Activated T-cell treated with anti-CD3 and anti-CD28 coated beads, Interleukin-2, amount 50 U/mL, for 72 hours (primary cell): ENCODE measurements at regions not wholly inside any gene's neighbourhood (a gene's known extent, or its start where the extent isn't known, plus 50 kb on each side); places are given as distances from the start of the nearest gene placed in this dataset.

Experiments used
- ATAC-seq, 2 donors: fragments of 150-1000 bp; cut with Tn5 transposase; replicated peaks in 1 of 2; 2 replicates each; pipeline ENCODE4 v1.10.0; 2021; ENCODE audit warnings: moderate library complexity in 2 of 2, mild to moderate bottlenecking in 1 of 2
- DNase-seq, 2 donors: peaks; one replicate each; pipeline ENCODE4 v3.0.0; 2021 to 2022; ENCODE audit warnings: mixed read lengths in 1 of 2
- H3K27ac Mint-ChIP-seq: one replicate; pipeline ENCODE4 v1.8.0; 2022; ENCODE audit warnings: mild to moderate bottlenecking, moderate library complexity, mixed read lengths
- H3K27me3 Mint-ChIP-seq: one replicate; pipeline ENCODE4 v1.8.0; 2022; ENCODE audit warnings: low read depth, mixed read lengths
- H3K36me3 Mint-ChIP-seq, 2 donors: one replicate each; pipeline ENCODE4 v1.8.0; 2022; ENCODE audit warnings: mixed read lengths in 2 of 2, mild to moderate bottlenecking in 1 of 2; ENCODE audit not compliant: insufficient read depth in 2 of 2
- H3K4me1 Mint-ChIP-seq: one replicate; pipeline ENCODE4 v1.8.0; 2022; ENCODE audit warnings: low read depth, mixed read lengths
- H3K4me3 Mint-ChIP-seq, 2 donors: one replicate each; pipeline ENCODE4 v1.8.0; 2022; ENCODE audit warnings: mild to moderate bottlenecking in 2 of 2, mixed read lengths in 2 of 2, moderate library complexity in 2 of 2
- H3K9me3 Mint-ChIP-seq, 2 donors: one replicate each; pipeline ENCODE4 v1.8.0; 2022; ENCODE audit warnings: mixed read lengths in 2 of 2

- DNase-seq = no peak
- Mint-ChIP-seq H3K4me1 (no peaks in the 10 kb centered on the region), H3K4me3 (no peak overlapping the region), H3K9me3 (no peaks in the 10 kb centered on the region), H3K27ac (no peak overlapping the region), H3K36me3 (no peaks in the 10 kb centered on the region), H3K27me3 (no peaks in the 10 kb centered on the region)
- no peak for ATAC-seq
Measured at GRCh38 chr5:114308017-114308416, 53.9 kb upstream of the KCNN2 start.

- no peaks in the 10 kb centered on the region for H3K4me1 Mint-ChIP-seq
Measured at GRCh38 chr5:114308508-114308907, 53.4 kb upstream of the KCNN2 start.

GRCh38 chr5:114310666-114311065 is 51.2 kb upstream of the KCNN2 start:
- Mint-ChIP-seq H3K9me3 (no peaks in the 10 kb centered on the region), H3K27ac (no peak overlapping the region), H3K36me3 (no peaks in the 10 kb centered on the region), H3K27me3 (no peaks in the 10 kb centered on the region), H3K4me1 (no peaks in the 10 kb centered on the region), H3K4me3 (no peak overlapping the region)
- ATAC-seq = no peak
- no peak for DNase-seq

More at GRCh38 chr5:114308508-114308907, 53.4 kb upstream of the KCNN2 start:
- Mint-ChIP-seq H3K27me3 (no peaks in the 10 kb centered on the region), H3K4me3 (no peak overlapping the region), H3K9me3 (no peaks in the 10 kb centered on the region), H3K36me3 (no peaks in the 10 kb centered on the region), H3K27ac (no peak overlapping the region)
- no peak for ATAC-seq
- DNase-seq = no peak

- H3K4me1 Mint-ChIP-seq = no peaks in the 10 kb centered on the region
- DNase-seq = no peak
- no peak overlapping the region for H3K4me3 Mint-ChIP-seq
- no peaks in the 10 kb centered on the region for H3K9me3 Mint-ChIP-seq
- no peak for ATAC-seq
- no peaks in the 10 kb centered on the region for H3K36me3 Mint-ChIP-seq
- H3K27me3 Mint-ChIP-seq = no peaks in the 10 kb centered on the region
- no peak overlapping the region for H3K27ac Mint-ChIP-seq
Measured at GRCh38 chr5:114311281-114311680, 50.6 kb upstream of the KCNN2 start.

- no peak overlapping the region for H3K4me3 Mint-ChIP-seq
- H3K27ac Mint-ChIP-seq = no peak overlapping the region
- H3K27me3 Mint-ChIP-seq = no peaks in the 10 kb centered on the region
- DNase-seq (no peak), ATAC-seq (no peak)
- no peaks in the 10 kb centered on the region for H3K4me1 Mint-ChIP-seq
- H3K36me3 Mint-ChIP-seq = no peaks in the 10 kb centered on the region
- H3K9me3 Mint-ChIP-seq = no peaks in the 10 kb centered on the region
Measured at GRCh38 chr5:114311968-114312367, 49.9 kb upstream of the KCNN2 start.
